K562 (cell line): ENCODE measurements at regions not wholly inside any gene's neighbourhood (a gene's known extent, or its start where the extent isn't known, plus 50 kb on each side); places are given as distances from the start of the nearest gene placed in this dataset.

ENCODE experiments used
- ATAC-seq: fragments of 200-7000 bp; cut with Tn5 transposase; 3 replicates; pipeline ENCODE4 v1.9.1; 2020; ENCODE audit warnings: moderate library complexity
- BruUV-seq: library from RNA; stranded (reverse); fragments of 400-500 nt; replicated peaks from 2 replicates; lab custom pipeline; 2021; lab: Mats Ljungman, UMichigan
- CTCF ChIA-PET: fragments of 300-600 bp; formaldehyde crosslinking; extraction: SDS; loops from one replicate; lab custom pipeline; 2021; ENCODE audit warnings: low intra/inter-chr PET ratio; lab: Yijun Ruan, JAX
- POLR2A ChIA-PET: fragments of 300-600, 350-650 bp; sonication (Branson Sonifier 250); formaldehyde crosslinking; extraction: SDS; loops from one replicate; lab custom pipeline; 2021; ENCODE audit warnings: antibody characterized with exemption, inconsistent platforms; lab: Yijun Ruan, JAX
- DNase-seq, 4 experiments: peaks; one replicate each; pipeline versions ENCODE4 v3.0.0 to v3.0.0-alpha.2; 2011 to 2018; ENCODE audit warnings: low spot score in 3 of 4, mixed read lengths in 3 of 4; ENCODE audit errors: extremely low read depth in 1 of 4
- FAIRE-seq: peaks from 2 replicates; lab custom pipeline; 2011; peaks lifted over from hg19 to GRCh38; lab: Jason Lieb, UNC
- H2AFZ ChIP-seq: 2 replicates; pipeline ENCODE4 v1.6.0; 2011; ENCODE audit warnings: low read depth, low read length, control low read depth, inconsistent platforms
- H3K27ac ChIP-seq: fragments of 200-600 bp; 3 replicates; pipeline ENCODE4 v1.8.0; 2011; ENCODE audit warnings: low read depth, mild to moderate bottlenecking, control low read depth, inconsistent platforms, low read length, moderate library complexity, mixed read lengths; ENCODE audit errors: extremely low read depth
- H3K27me3 ChIP-seq, 2 experiments: fragments of 300-600 bp in 1 of 2; 2 replicates in 1 of 2; 3 replicates in 1 of 2; pipeline versions ENCODE4 v1.6.0 to v1.8.0; 2011; ENCODE audit warnings: inconsistent platforms in 2 of 2, low read length in 2 of 2, mild to moderate bottlenecking in 1 of 2, mixed read lengths in 1 of 2, moderate library complexity in 1 of 2; ENCODE audit not compliant: control insufficient read depth in 2 of 2, insufficient read depth in 2 of 2
- H3K36me3 ChIP-seq: fragments of 300-600 bp; 3 replicates; pipeline ENCODE4 v1.8.0; 2011; ENCODE audit warnings: mild to moderate bottlenecking, low read length, inconsistent platforms; ENCODE audit not compliant: control insufficient read depth, insufficient read depth
- H3K4me1 ChIP-seq, 2 experiments: fragments of 200-600 bp in 1 of 2; replicated peaks in 1 of 2; 2 replicates in 1 of 2; 3 replicates in 1 of 2; pipeline versions ENCODE4 v1.5.1 to v1.8.0; 2011; ENCODE audit warnings: inconsistent platforms in 2 of 2, low read length in 2 of 2, mild to moderate bottlenecking in 1 of 2, mixed read lengths in 1 of 2, moderate library complexity in 1 of 2; ENCODE audit not compliant: control insufficient read depth in 2 of 2, insufficient read depth in 2 of 2
- H3K4me2 ChIP-seq: 2 replicates; pipeline ENCODE4 v1.6.1; 2011; ENCODE audit warnings: low read length, control low read depth, inconsistent platforms, mixed read lengths; ENCODE audit not compliant: insufficient read depth
- H3K4me3 ChIP-seq: fragments of 200-600 bp; sonication (generic), shearing (Covaris generic); 2 replicates; pipeline ENCODE4 v1.5.1; 2016; ENCODE audit warnings: control low read depth, inconsistent platforms
- H3K79me2 ChIP-seq: fragments of 200-600 bp; 3 replicates; pipeline ENCODE4 v1.8.0; 2011; ENCODE audit warnings: low read length, inconsistent platforms; ENCODE audit not compliant: control insufficient read depth, insufficient read depth
- H3K9ac ChIP-seq, 2 experiments: 2 replicates each; pipeline versions ENCODE4 v1.6.0 to v1.6.1; 2011; ENCODE audit warnings: low read depth in 2 of 2, low read length in 2 of 2, control low read depth in 1 of 2, inconsistent platforms in 1 of 2, mild to moderate bottlenecking in 1 of 2, mixed read lengths in 1 of 2; ENCODE audit not compliant: insufficient read depth in 1 of 2
- H3K9me1 ChIP-seq: one replicate; pipeline ENCODE4 v1.6.0; 2011; ENCODE audit warnings: inconsistent platforms, mild to moderate bottlenecking, low read length, moderate library complexity; ENCODE audit not compliant: control insufficient read depth, insufficient read depth
- H3K9me3 ChIP-seq: replicated peaks from 2 replicates; pipeline ENCODE4 v1.5.1; 2011; ENCODE audit warnings: low read depth, low read length, inconsistent platforms; ENCODE audit not compliant: control insufficient read depth, insufficient read depth
- H4K20me1 ChIP-seq: replicated peaks from 2 replicates; pipeline ENCODE4 v1.6.1; 2011; ENCODE audit warnings: low read length, inconsistent platforms, mixed read lengths; ENCODE audit not compliant: control insufficient read depth, insufficient read depth
- RUNX1 ChIP-seq: sonication (generic); IDR thresholded peaks from 2 replicates; pipeline ENCODE4 v1.6.1; 2016; ENCODE audit warnings: antibody characterized with exemption, low read depth
- STAT5B ChIP-seq: fragments of 250-450 bp; sonication (Bioruptor Pico); IDR thresholded peaks from 2 replicates; pipeline ENCODE4 v1.8.0; 2021; ENCODE audit warnings: mild to moderate bottlenecking, inconsistent platforms
- WGBS: fragments of 100-300 bp; shearing (Covaris generic); methylation state at CpG from one replicate; pipeline ENCODE4 v1.1.6; 2016; ENCODE audit warnings: low coverage, mixed read lengths; ENCODE audit not compliant: insufficient coverage; ENCODE audit errors: missing lambda C conversion rate; 5-methylcytosine and 5-hydroxymethylcytosine counted together
- in situ Hi-C: fragments of 300-500 bp; cut with MboI; formaldehyde crosslinking; loops from 4 replicates; pipeline ENCODE4 v1.15.0; 2018; ENCODE audit warnings: inconsistent platforms, mixed read lengths
- intact Hi-C: fragments of 100-400 bp; cut with micrococcal nuclease; formaldehyde crosslinking; loops from 2 replicates; pipeline ENCODE4 v1.14.2; 2022
- TF ChIP-seq, protein P1 (sequence below): fragments of 450-650 bp; IDR thresholded peaks from 2 replicates; pipeline ENCODE4 v1.6.1; 2018; ENCODE audit not compliant: partially characterized antibody

- POLR2A ChIA-PET = no interaction called here
- CTCF ChIA-PET = no interaction called here
Observed at GRCh38 chr6:166803471-166803870, 152.9 kb downstream of the RNASET2 start.

DNA sequence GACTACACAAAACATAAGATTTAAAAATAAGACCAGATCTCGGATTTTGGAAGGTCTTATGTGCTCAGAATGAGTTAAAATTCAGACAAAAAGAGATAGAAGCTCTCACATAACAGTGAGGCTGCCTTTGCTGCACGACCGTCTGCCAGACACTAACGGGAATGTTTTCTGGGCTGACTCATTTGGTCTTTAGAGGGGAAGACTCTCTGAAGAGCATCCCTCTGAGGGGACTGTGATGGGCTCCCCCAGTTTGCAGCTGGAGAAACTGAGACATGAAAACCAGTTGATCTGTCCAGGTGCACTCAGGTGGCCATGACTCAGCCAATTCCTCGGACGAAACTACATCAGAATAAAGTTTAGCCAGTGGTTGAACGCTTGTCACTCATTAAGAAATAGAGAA, 153.9 kb downstream of the RNASET2 start:
- Histone ChIP-seq H3K4me3 (no peak overlapping the region), H4K20me1 (no peaks in the 10 kb centered on the region), H3K4me2 (no peak overlapping the region), H3K4me1 (no peaks in the 10 kb centered on the region; a peak in 1 of 5 replicates), H2AFZ (no peak overlapping the region), H3K9ac (no peak overlapping the region), H3K9me3 (no peaks in the 10 kb centered on the region), H3K36me3 (no peaks in the 10 kb centered on the region), H3K27me3 (peaks cover 0 to 21% of the 10 kb centered on the region in 2 experiments; a peak in 2 of 5 replicates), H3K79me2 (no peaks in the 10 kb centered on the region), H3K9me1 (no peaks in the 10 kb centered on the region), H3K27ac (no peak overlapping the region)
- no TSS peak for BruUV-seq
- in situ Hi-C loops = no loop called here
- DNase-seq (no peak), FAIRE-seq (no peak), ATAC-seq (no peak)
- intact Hi-C loops = no loop called here
- 3% methylated on average over 7 of the region's 7 CpGs for WGBS
- ChIA-PET POLR2A (no interaction called here), CTCF (no interaction called here)
- TF ChIP-seq, protein P1, sequence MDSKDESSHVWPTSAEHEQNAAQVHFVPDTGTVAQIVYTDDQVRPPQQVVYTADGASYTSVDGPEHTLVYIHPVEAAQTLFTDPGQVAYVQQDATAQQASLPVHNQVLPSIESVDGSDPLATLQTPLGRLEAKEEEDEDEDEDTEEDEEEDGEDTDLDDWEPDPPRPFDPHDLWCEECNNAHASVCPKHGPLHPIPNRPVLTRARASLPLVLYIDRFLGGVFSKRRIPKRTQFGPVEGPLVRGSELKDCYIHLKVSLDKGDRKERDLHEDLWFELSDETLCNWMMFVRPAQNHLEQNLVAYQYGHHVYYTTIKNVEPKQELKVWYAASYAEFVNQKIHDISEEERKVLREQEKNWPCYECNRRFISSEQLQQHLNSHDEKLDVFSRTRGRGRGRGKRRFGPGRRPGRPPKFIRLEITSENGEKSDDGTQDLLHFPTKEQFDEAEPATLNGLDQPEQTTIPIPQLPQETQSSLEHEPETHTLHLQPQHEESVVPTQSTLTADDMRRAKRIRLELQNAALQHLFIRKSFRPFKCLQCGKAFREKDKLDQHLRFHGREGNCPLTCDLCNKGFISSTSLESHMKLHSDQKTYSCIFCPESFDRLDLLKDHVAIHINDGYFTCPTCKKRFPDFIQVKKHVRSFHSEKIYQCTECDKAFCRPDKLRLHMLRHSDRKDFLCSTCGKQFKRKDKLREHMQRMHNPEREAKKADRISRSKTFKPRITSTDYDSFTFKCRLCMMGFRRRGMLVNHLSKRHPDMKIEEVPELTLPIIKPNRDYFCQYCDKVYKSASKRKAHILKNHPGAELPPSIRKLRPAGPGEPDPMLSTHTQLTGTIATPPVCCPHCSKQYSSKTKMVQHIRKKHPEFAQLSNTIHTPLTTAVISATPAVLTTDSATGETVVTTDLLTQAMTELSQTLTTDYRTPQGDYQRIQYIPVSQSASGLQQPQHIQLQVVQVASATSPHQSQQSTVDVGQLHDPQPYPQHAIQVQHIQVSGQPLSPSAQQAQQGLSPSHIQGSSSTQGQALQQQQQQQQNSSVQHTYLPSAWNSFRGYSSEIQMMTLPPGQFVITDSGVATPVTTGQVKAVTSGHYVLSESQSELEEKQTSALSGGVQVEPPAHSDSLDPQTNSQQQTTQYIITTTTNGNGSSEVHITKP = peak; percentile 58
- no peak for TF ChIP-seq RUNX1

More at GRCh38 chr6:166803471-166803870, 152.9 kb downstream of the RNASET2 start:
- Histone ChIP-seq H3K79me2 (no peaks in the 10 kb centered on the region), H3K4me3 (no peak overlapping the region), H4K20me1 (no peaks in the 10 kb centered on the region), H3K9ac (no peak overlapping the region), H3K4me1 (no peaks in the 10 kb centered on the region; a peak in 1 of 5 replicates), H3K27me3 (peaks cover 0 to 11% of the 10 kb centered on the region in 2 experiments; a peak in 2 of 5 replicates), H3K9me3 (no peaks in the 10 kb centered on the region), H3K9me1 (no peaks in the 10 kb centered on the region), H3K27ac (no peak overlapping the region), H3K4me2 (no peak overlapping the region), H2AFZ (no peak overlapping the region), H3K36me3 (no peaks in the 10 kb centered on the region)
- no peak; the same call in 2 of the 3 replicates for ATAC-seq
- no TSS peak for BruUV-seq
- no peak for DNase-seq
- TF ChIP-seq STAT5B (CRISPR knock-in tag) = no peak
- intact Hi-C loops (no loop called here), in situ Hi-C loops (no loop called here)
- no peak for FAIRE-seq
- WGBS = 4% methylated on average over 9 of the region's 9 CpGs
